OCI-LY3 (cell line): ENCODE measurements at regions not wholly inside any gene's neighbourhood (a gene's known extent, or its start where the extent isn't known, plus 50 kb on each side); places are given as distances from the start of the nearest gene placed in this dataset.
A peak's percentile ranks its signal among the peaks of the same experiment; 100 is the strongest.

Experiments used
- H2AFZ ChIP-seq: fragments of 200-600, 300-600 bp; shearing (Covaris generic); 2 replicates; pipeline ENCODE4 v1.6.0; 2014; ENCODE audit warnings: antibody characterized with exemption, low read depth, low read length
- H3K27ac ChIP-seq: fragments of 200-600, 300-600 bp; sonication (generic); 2 replicates; pipeline ENCODE4 v1.5.1; 2014; ENCODE audit warnings: mild to moderate bottlenecking, low read length, moderate library complexity, mixed read lengths
- H3K27me3 ChIP-seq: fragments of 200-600, 300-600 bp; sonication (generic); 2 replicates; pipeline ENCODE4 v1.6.1; 2014; ENCODE audit warnings: low read depth, low read length, mixed read lengths
- H3K36me3 ChIP-seq: fragments of 200-600, 300-600 bp; sonication (generic); replicated peaks from 2 replicates; pipeline ENCODE3; 2014; ENCODE audit warnings: low read depth, low read length, mixed read lengths
- H3K4me1 ChIP-seq: fragments of 300-600, 200-600 bp; sonication (generic); 2 replicates; pipeline ENCODE4 v1.6.1; 2014; ENCODE audit warnings: low read length, mixed read lengths
- H3K4me2 ChIP-seq: fragments of 200-600, 300-600 bp; sonication (generic); 2 replicates; pipeline ENCODE4 v1.6.1; 2014; ENCODE audit warnings: low read length, mixed read lengths
- H3K4me3 ChIP-seq: fragments of 300-600, 200-600 bp; sonication (generic); 2 replicates; pipeline ENCODE4 v1.5.1; 2014; ENCODE audit warnings: antibody characterized with exemption, mild to moderate bottlenecking, low read length, moderate library complexity
- H3K79me2 ChIP-seq: fragments of 300-600, 200-600 bp; shearing (Covaris generic); 2 replicates; pipeline ENCODE4 v1.6.1; 2014; ENCODE audit warnings: mild to moderate bottlenecking, low read length, mixed read lengths
- H3K9ac ChIP-seq: fragments of 300-600, 200-600 bp; shearing (Covaris generic); 2 replicates; pipeline ENCODE4 v1.6.0; 2014; ENCODE audit warnings: mild to moderate bottlenecking, low read length, moderate library complexity
- H3K9me3 ChIP-seq: fragments of 200-600, 300-600 bp; shearing (Covaris generic); 2 replicates; pipeline ENCODE4 v1.6.1; 2014; ENCODE audit warnings: low read length, mixed read lengths; ENCODE audit not compliant: insufficient read depth
- H4K20me1 ChIP-seq: fragments of 200-600, 300-600 bp; sonication (generic); 2 replicates; pipeline ENCODE4 v1.6.1; 2016; ENCODE audit warnings: low read length, mixed read lengths; ENCODE audit not compliant: insufficient read depth
- CTCF ChIP-seq: fragments of 200-600, 300-600 bp; sonication (generic); IDR thresholded peaks from 2 replicates; pipeline ENCODE4 v1.5.1; 2014; ENCODE audit warnings: antibody characterized with exemption, low read length, low read depth
- EZH2phosphoT487 ChIP-seq: fragments of 200-600 bp; shearing (Covaris generic); IDR thresholded peaks from 2 replicates; pipeline ENCODE4 v1.6.1; 2018; ENCODE audit warnings: antibody characterized with exemption, mixed run types, low read depth

DNA sequence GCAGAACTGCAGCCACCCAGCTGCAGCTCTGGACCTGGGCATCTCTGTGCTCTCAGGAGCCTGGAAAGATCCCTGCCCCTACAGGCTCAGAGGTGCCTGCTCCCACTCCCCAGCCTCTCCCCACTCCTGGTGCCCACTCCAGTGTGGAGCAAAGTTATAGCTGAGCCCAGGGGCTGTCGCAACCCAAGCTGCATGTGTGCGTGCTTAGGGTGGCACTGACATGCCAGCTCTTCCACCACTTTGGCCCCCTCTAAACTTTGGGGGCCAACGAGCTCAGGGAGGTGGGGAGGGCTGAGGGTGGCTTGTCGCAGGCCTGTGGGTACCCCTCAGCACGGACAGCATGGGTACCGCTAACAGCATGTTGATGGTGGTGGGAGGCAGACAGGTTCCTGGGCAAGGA, 126.3 kb upstream of the FHL2 start:
- H3K27ac ChIP-seq = no peak overlapping the region
- H3K9ac ChIP-seq = no peak overlapping the region
- no peaks in the 10 kb centered on the region for H3K79me2 ChIP-seq
- H4K20me1 ChIP-seq = no peaks in the 10 kb centered on the region
- no peak overlapping the region for H2AFZ ChIP-seq
- no peak overlapping the region for H3K4me2 ChIP-seq
- no peaks in the 10 kb centered on the region for H3K4me1 ChIP-seq
- 0 out of 2 replicates have a peak, but pooled peaks cover 3% of the 10 kb centered on the region for H3K27me3 ChIP-seq
- no peaks in the 10 kb centered on the region for H3K36me3 ChIP-seq
- H3K9me3 ChIP-seq = no peaks in the 10 kb centered on the region
- no peak overlapping the region for H3K4me3 ChIP-seq
- TF ChIP-seq CTCF = no peak
- no peak for TF ChIP-seq EZH2phosphoT487

- H4K20me1 ChIP-seq = no peaks in the 10 kb centered on the region
- no peaks in the 10 kb centered on the region for H3K4me1 ChIP-seq
- H3K27me3 ChIP-seq = 0 out of 2 replicates have a peak, but pooled peaks cover 3% of the 10 kb centered on the region
- no peak overlapping the region for H3K9ac ChIP-seq
- H2AFZ ChIP-seq = no peak overlapping the region
- H3K4me3 ChIP-seq = no peak overlapping the region
- no peaks in the 10 kb centered on the region for H3K79me2 ChIP-seq
- no peak for TF ChIP-seq EZH2phosphoT487
- no peak for TF ChIP-seq CTCF
- H3K4me2 ChIP-seq = no peak overlapping the region
- no peaks in the 10 kb centered on the region for H3K9me3 ChIP-seq
- H3K36me3 ChIP-seq = no peaks in the 10 kb centered on the region
- H3K27ac ChIP-seq = no peak overlapping the region
These were observed 123.8 kb upstream of the FHL2 start for GRCh38 chr2:105522645-105523044.

DNA sequence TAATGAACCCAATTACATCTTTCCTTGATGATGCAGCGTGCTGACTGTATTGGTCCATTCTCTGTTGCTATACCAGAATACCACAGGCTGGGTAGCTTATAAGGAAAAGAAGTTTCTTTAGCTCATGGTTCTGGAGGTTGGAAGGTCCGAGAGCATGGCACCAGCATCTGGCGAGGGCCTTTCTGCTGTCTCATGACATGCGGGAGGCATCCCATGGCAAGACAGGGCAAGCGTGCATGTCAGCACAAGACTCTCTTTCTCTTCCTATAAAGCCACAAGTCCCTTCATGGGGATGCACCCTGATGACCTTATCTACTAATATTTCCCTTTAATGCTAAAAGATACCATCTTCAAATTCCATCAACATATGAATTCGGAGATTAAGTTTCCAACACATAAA, 122.8 kb upstream of the FHL2 start:
- Histone ChIP-seq H3K9me3 (no peaks in the 10 kb centered on the region), H3K4me2 (no peak overlapping the region), H3K9ac (no peak overlapping the region), H2AFZ (no peak overlapping the region), H3K27ac (no peak overlapping the region), H3K36me3 (no peaks in the 10 kb centered on the region), H3K4me1 (no peaks in the 10 kb centered on the region), H4K20me1 (no peaks in the 10 kb centered on the region), H3K4me3 (no peak overlapping the region), H3K79me2 (no peaks in the 10 kb centered on the region), H3K27me3 (0 out of 2 replicates have a peak, but pooled peaks cover 3% of the 10 kb centered on the region)
- TF ChIP-seq EZH2phosphoT487 (no peak), CTCF (no peak)

DNA sequence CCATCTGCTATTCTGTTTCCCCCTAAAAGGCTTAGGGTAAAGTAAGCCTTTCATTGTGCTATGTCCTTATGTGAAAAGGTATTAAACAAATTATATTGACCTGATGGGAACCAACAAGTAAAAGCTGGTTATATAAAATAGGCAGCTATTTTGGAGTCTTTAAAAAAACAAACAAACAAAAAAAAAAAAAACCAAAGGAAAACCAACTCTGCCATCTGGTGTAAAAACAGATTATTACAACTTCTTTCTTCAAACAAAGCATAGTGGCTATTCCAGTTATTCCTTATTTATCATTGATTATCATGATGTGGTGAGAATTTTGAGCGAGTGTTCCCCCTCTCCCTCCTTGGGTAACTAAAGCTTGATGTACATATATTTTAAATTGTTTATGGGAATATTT, 122.3 kb upstream of the FHL2 start:
- Histone ChIP-seq H3K4me2 (no peak overlapping the region), H3K9me3 (no peaks in the 10 kb centered on the region), H2AFZ (no peak overlapping the region), H3K4me1 (no peaks in the 10 kb centered on the region), H4K20me1 (no peaks in the 10 kb centered on the region), H3K36me3 (no peaks in the 10 kb centered on the region), H3K27me3 (0 out of 2 replicates have a peak, but pooled peaks cover 3% of the 10 kb centered on the region), H3K4me3 (no peak overlapping the region), H3K79me2 (no peaks in the 10 kb centered on the region), H3K9ac (no peak overlapping the region), H3K27ac (no peak overlapping the region)
- TF ChIP-seq EZH2phosphoT487 (no peak), CTCF (peak; percentile 72)
